Small intestine (tissue), 7 donors: ENCODE measurements at regions not wholly inside any gene's neighbourhood (a gene's known extent, or its start where the extent isn't known, plus 50 kb on each side); places are given as distances from the start of the nearest gene placed in this dataset.

Experiments
- DNase-seq, 2 donors: peaks; one replicate each; pipeline versions ENCODE4 v3.0.0 to v3.0.0-alpha.2; 2013
- FAIRE-seq: peaks from 2 replicates; lab custom pipeline; 2012; peaks lifted over from hg19 to GRCh38; lab: Jason Lieb, UNC
- H3K27ac ChIP-seq, 3 donors: one replicate each; pipeline ENCODE4 v1.5.1; 2013; ENCODE audit warnings: low read length in 2 of 3, mild to moderate bottlenecking in 2 of 3, control low read depth in 1 of 3, inconsistent platforms in 1 of 3, low read depth in 1 of 3, moderate library complexity in 1 of 3
- H3K27me3 ChIP-seq, 3 donors: one replicate each; pipeline ENCODE4 v1.6.1; 2013; ENCODE audit warnings: low read length in 3 of 3, inconsistent platforms in 1 of 3; ENCODE audit not compliant: control insufficient read depth in 3 of 3, insufficient read depth in 3 of 3
- H3K36me3 ChIP-seq, 3 donors: one replicate each; pipeline ENCODE4 v1.6.1; 2013; ENCODE audit warnings: low read length in 3 of 3, inconsistent platforms in 1 of 3, low read depth in 1 of 3, mild to moderate bottlenecking in 1 of 3, moderate library complexity in 1 of 3; ENCODE audit not compliant: control insufficient read depth in 3 of 3, insufficient read depth in 2 of 3
- H3K4me1 ChIP-seq, 3 donors: one replicate each; pipeline ENCODE4 v1.6.1; 2013; ENCODE audit warnings: low read length in 2 of 3, inconsistent platforms in 1 of 3, low read depth in 1 of 3, mild to moderate bottlenecking in 1 of 3, moderate library complexity in 1 of 3; ENCODE audit not compliant: control insufficient read depth in 3 of 3, insufficient read depth in 2 of 3
- H3K4me3 ChIP-seq, 3 donors: one replicate each; pipeline ENCODE4 v1.5.1; 2013; ENCODE audit warnings: low read length in 3 of 3, control low read depth in 1 of 3, inconsistent platforms in 1 of 3, low read depth in 1 of 3, mild to moderate bottlenecking in 1 of 3, moderate library complexity in 1 of 3
- H3K9me3 ChIP-seq, 2 donors: one replicate each; pipeline ENCODE4 v1.6.1; 2013; ENCODE audit warnings: low read depth in 1 of 2, low read length in 1 of 2; ENCODE audit not compliant: control insufficient read depth in 2 of 2, insufficient read depth in 1 of 2
- WGBS, 3 donors: extraction: QIAGEN DNeasy Blood & Tissue Kit; methylation state at CpG; one replicate each; pipeline ENCODE4 v1.1.7; 2013; 5-methylcytosine and 5-hydroxymethylcytosine counted together
- donor health status: healthy with polysubstance abuse.
- donor health status: control.
- donor health status: control.
- donor health status: Bipolar disorder and iron deficiency.
- donor health status: healthy.

GRCh38 chr5:155126573-155126972 is 113.0 kb downstream of the KIF4B start:
- H3K4me3 ChIP-seq = no peak overlapping the region
- H3K27ac ChIP-seq = no peak overlapping the region
- DNase-seq (no peak), FAIRE-seq (no peak)
- no peaks in the 10 kb centered on the region for H3K36me3 ChIP-seq
- H3K27me3 ChIP-seq = no peaks in the 10 kb centered on the region
- no peaks in the 10 kb centered on the region for H3K4me1 ChIP-seq
- 59 to 74% (median 65%) methylated on average over 3 of the region's 3 CpGs for WGBS, 3 donors
- no peaks in the 10 kb centered on the region for H3K9me3 ChIP-seq

DNA sequence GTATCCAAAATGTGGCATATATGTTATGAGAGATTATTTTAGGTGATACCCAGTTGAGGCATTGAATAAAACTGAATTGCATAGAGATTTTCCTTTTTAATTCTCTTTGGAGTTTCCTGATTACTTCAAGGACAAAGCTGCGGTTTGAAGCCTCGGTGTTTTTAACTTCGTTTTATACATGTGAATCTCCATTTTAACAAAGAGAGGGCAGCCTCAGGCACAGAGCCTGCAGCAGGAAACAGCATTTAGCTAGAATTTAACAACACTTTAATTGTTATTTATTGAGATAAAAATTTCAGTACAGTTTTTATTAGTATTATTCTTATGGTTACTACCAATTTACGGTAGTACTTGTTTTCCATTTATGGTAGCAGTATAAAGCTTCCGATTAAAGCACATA is 114.0 kb downstream of the KIF4B start:
- Histone ChIP-seq H3K4me1 (no peaks in the 10 kb centered on the region), H3K36me3 (no peaks in the 10 kb centered on the region), H3K9me3 (no peaks in the 10 kb centered on the region), H3K4me3 (no peak overlapping the region), H3K27me3 (no peaks in the 10 kb centered on the region), H3K27ac (no peak overlapping the region)
- WGBS, 3 donors = 89 to 91% (median 89%) methylated on average over 5 of the region's 5 CpGs
- FAIRE-seq = no peak
- no peak for DNase-seq

DNA sequence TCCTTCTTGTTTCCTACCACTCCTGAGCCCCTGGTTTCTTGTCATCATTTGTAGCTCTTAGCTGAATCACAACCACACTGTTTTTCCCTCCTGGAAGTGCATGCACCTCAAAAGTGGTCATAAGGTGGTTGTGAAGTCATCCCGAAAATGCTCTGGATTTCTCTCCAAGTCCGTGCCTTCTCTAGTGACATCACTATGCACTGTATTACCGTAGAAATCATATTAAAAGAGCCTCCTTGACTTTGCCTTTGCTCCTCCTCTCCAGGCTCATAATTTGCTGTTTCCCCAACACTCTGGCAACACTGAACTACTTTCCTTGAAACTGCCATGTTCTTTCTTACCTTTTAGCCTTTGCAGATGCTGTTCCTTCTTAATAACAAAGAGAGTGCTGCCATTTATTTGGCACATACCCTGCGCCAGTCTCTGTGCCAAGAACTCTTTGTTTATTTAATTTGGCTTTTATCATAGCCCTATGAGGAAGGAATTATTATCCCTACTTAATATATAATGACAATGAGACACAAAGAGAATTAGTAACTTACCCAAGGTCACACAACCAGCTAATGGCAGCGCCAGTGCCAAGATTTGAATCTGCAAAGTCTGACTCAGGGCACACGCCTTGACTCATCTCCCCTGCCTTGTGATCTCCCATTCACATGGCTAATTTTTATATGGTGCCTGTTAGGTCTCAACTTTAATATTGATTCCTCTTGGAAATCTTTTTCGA is 115.4 kb downstream of the KIF4B start:
- no peaks in the 10 kb centered on the region for H3K9me3 ChIP-seq
- DNase-seq = no peak

GRCh38 chr5:155129513-155129880 is 115.9 kb downstream of the KIF4B start:
- no peak for FAIRE-seq
- Histone ChIP-seq H3K9me3 (no peaks in the 10 kb centered on the region), H3K27ac (no peak overlapping the region), H3K4me1 (no peaks in the 10 kb centered on the region), H3K36me3 (no peaks in the 10 kb centered on the region), H3K27me3 (no peaks in the 10 kb centered on the region), H3K4me3 (no peak overlapping the region)
- DNase-seq = no peak

More for the DNA sequence above, 115.4 kb downstream of the KIF4B start:
- Histone ChIP-seq H3K4me1 (no peaks in the 10 kb centered on the region), H3K36me3 (no peaks in the 10 kb centered on the region), H3K27ac (no peak overlapping the region), H3K27me3 (no peaks in the 10 kb centered on the region), H3K4me3 (no peak overlapping the region)
- 60 to 75% (median 61%) methylated on average over 7 of the region's 7 CpGs for WGBS, 3 donors
- no peak for FAIRE-seq

- no peak for FAIRE-seq
- H3K4me1 ChIP-seq = no peaks in the 10 kb centered on the region
- H3K27ac ChIP-seq = no peak overlapping the region
These were observed 120.6 kb downstream of the KIF4B start for GRCh38 chr5:155134130-155134529.

DNA sequence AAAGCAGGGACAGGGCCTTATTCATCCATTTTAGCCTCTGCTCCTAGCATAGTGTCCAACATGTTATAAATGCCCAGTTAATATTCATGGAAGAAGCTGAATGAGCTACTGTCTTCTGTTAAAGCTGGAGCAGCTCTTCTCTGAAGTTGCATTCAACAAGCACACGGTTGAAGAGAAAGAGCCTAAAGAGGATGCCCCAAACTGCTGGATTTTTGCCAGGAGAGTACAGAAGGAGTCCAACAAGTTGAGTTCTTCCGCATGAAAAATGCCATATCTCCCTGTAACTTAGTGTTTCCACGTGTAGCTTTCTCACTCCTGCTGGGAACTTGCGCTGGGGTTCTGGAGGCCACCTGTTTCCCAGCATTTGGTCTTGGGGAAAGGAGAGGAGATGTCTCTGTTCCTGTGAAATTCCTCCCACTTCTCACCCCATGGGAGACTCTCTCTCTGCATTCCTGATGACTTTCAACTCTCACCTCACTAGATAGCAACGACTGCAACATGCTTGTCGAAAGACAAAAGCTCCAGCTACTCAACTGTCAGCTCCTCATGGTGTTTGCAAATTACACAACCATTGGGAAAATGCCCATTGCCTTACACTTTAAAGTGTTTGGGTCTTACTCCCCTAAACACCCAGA is 122.8 kb downstream of the KIF4B start:
- WGBS, 3 donors = 32 to 42% (median 40%) methylated on average over 6 of the region's 6 CpGs
- Histone ChIP-seq H3K4me1 (no peaks in the 10 kb centered on the region), H3K9me3 (no peaks in the 10 kb centered on the region), H3K4me3 (no peak overlapping the region), H3K27me3 (peaks cover 0 to 3% (median 0%) of the 10 kb centered on the region in 3 donors), H3K27ac (no peak overlapping the region), H3K36me3 (no peaks in the 10 kb centered on the region)
- no peak for FAIRE-seq
- DNase-seq = no peak

More at GRCh38 chr5:155134130-155134529, 120.6 kb downstream of the KIF4B start:
- Histone ChIP-seq H3K4me3 (no peak overlapping the region), H3K9me3 (no peaks in the 10 kb centered on the region), H3K27me3 (peaks cover 0 to 3% (median 0%) of the 10 kb centered on the region in 3 donors), H3K36me3 (no peaks in the 10 kb centered on the region)
- DNase-seq = no peak

DNA sequence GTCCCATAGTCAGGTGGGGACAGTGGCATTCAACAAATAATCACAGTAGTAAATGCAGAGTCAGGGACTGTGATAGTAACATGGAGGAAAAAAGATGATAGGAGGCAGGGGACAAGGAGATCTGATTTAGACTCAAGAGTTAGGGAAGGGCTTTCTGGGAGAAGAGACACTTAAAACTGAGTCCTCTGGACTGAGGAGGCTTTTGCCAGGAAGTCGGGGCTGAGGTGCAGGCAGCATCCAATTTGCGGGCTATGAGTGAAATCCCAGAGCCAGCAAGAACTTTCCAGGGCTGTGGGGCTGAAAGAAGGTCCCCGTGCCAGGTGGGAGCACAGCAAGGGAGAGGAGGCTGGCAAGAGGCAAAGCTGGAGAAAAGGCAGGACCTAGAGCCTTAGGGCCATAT is 124.1 kb downstream of the KIF4B start:
- 47 to 66% (median 57%) methylated on average over 3 of the region's 3 CpGs for WGBS, 3 donors

GRCh38 chr5:155140646-155141045 is 127.1 kb downstream of the KIF4B start:
- 86 to 87% (median 87%) methylated on average over 5 of the region's 5 CpGs for WGBS, 3 donors
- no peaks in the 10 kb centered on the region for H3K36me3 ChIP-seq
- FAIRE-seq (no peak), DNase-seq (no peak)
- H3K27me3 ChIP-seq = peaks cover 0 to 3% (median 0%) of the 10 kb centered on the region in 3 donors
- H3K4me1 ChIP-seq = no peaks in the 10 kb centered on the region
- H3K9me3 ChIP-seq = no peaks in the 10 kb centered on the region
- H3K4me3 ChIP-seq = no peak overlapping the region
- no peak overlapping the region for H3K27ac ChIP-seq

More for the DNA sequence above, 124.1 kb downstream of the KIF4B start:
- DNase-seq = no peak
- Histone ChIP-seq H3K4me3 (no peak overlapping the region), H3K27ac (no peak overlapping the region), H3K27me3 (peaks cover 0 to 3% (median 0%) of the 10 kb centered on the region in 3 donors), H3K36me3 (no peaks in the 10 kb centered on the region), H3K4me1 (no peaks in the 10 kb centered on the region), H3K9me3 (no peaks in the 10 kb centered on the region)
- FAIRE-seq = no peak
